CD4-positive, alpha-beta T cell treated with Interleukin-6 for 4 hours (primary cell): ENCODE measurements at regions not wholly inside any gene's neighbourhood (a gene's known extent, or its start where the extent isn't known, plus 50 kb on each side); places are given as distances from the start of the nearest gene placed in this dataset.
"Not testable (repeated sequence)": the region's sequence is repeated elsewhere in the genome, so short reads cannot be mapped to it uniquely, and the experiment has no call there.

ENCODE experiments used
- DNase-seq: peaks from one replicate; pipeline ENCODE4 v3.0.0-alpha.2; 2020; ENCODE audit warnings: mixed read lengths

- no peak for DNase-seq
Observed at GRCh38 chr15:22241451-22241850, 161.1 kb downstream of the OR4M2 start.

GRCh38 chr15:22242311-22242710, 162.0 kb downstream of the OR4M2 start:
- DNase-seq, result not testable (repeated sequence)

- no peak for DNase-seq
Observed at GRCh38 chr15:22243440-22244130, 163.3 kb downstream of the OR4M2 start.

DNA sequence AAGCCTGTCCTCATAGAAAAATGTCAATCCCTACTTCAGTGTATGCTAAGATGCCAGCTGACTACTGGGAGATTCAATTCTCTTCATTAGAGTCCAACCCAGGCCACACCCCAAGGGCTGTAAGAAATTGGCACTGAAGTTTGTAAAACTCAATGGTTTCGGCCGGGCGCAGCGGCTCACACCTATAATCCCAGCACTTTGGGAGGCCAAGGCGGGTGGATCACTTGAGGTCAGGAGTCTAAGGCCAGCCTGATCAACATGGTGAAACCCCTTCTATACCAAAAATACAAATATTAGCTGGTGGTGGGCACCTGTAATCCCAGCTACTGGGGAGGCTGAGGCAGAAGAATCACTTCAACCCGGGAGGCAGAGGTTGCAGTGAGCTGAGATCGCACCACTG, 169.2 kb downstream of the OR4M2 start:
- DNase-seq, result not testable (repeated sequence)

DNA sequence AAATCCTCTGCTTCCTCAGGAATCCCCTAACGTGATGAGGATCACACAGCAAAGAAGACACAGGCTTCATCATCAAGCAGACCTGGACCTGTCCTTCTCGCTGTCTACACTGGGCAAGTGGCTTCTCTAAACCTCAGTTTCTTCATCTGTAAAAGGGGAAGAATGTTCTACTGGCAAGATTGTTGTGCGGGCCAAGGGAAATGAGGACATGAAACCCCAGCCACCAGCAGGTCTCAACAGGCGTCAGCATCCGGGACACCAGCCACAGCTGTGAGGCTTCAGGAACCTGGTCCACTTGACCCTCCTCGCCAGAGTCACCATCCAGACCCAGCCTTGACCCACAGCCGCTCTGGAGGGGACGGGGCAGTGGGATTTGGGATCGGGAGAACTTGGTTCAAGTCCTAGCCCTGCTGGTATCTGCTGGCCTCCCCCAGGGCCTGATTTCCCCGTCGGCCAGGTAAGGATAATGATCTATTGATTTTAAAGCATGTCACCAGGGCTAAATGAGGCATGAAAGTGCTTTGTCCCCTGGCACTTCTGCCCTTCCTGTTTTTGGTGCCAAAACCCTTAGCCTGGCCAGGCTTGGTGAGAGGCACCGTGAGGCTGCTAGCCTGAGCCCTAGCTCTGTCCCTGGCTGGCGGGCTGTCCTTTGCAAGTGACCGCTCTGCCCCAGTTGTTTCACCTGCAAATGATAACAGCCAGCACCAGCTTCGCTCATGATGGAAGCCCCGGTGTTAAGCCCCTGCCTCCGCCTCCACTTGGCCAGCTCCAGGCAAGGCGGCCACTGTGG, 170.4 kb downstream of the OR4M2 start:
- DNase-seq, result not testable (repeated sequence)

DNA sequence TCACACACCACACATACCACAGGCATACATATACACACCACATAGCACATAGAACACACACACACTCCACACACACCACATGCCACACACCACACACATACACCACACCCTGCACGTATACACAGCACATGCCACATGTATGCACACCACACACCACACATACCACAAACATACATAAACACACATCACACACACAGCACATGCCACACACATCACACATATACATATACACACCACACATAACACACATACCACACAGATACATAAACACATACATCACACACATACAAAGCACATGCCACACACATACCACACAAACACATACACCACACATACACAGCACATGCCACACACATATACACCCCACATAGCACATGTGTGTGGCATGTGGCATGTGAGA, 171.1 kb downstream of the OR4M2 start:
- DNase-seq, result no peak

- DNase-seq, result not testable (repeated sequence)
Observed at GRCh38 chr15:22252047-22252446, 171.7 kb downstream of the OR4M2 start.

- not testable (repeated sequence) for DNase-seq
Observed at GRCh38 chr15:22252521-22252920, 172.2 kb downstream of the OR4M2 start.

DNA sequence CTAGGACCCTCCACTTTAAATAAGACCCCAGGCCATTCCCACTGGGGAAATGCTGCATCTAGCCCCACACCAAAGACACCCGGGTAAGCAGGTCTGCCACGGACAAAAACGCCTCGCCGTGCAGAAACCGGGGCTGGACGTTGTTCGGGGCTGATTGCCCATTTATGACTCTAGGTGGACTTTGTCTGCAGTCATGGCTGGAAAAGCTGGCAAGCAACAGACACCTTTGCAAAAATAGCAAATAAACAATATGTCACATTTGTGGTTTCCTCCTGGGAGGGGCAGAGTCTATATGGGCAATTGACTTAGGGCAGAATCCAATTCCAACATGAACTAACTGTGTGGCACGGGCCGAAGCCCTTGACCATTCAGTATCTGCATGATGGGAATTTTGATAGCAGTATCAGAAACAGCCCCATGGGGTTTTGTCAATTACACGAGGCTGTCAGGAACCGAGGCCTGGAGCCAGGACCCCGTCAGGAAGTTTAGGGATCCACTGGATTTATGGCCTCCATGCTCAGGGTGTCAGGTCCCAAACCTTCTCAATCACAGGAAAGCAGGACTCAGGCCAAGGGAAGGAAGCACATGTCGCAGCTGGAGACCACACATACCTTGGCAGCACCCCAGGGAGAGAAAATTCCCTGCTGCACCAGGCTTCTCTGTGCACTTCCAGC, 172.8 kb downstream of the OR4M2 start:
- not testable (repeated sequence) for DNase-seq

- DNase-seq, result no peak
Observed at GRCh38 chr15:22253676-22254408, 173.5 kb downstream of the OR4M2 start.

- DNase-seq, result not testable (repeated sequence)
Observed at GRCh38 chr15:22254409-22255045, 174.2 kb downstream of the OR4M2 start.

DNA sequence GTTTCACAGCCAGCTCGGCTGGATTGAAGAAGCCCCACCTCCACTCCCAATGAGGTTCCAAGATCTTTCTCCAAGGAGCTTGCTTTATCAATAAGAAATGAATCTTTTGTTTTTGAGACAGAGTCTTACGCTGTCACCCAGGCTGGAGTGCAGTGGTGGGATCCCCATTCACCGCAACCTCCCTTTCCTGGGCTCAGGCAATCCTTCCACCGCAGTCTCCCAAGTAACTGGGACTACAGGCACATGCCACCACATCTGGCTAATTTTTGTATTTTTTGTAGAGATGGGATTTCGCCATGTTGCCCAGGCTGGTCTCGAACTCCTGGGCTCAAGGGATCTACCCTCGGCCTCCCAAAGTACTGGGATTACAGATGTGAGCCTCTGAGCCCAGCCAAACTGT, 175.3 kb downstream of the OR4M2 start:
- DNase-seq, result not testable (repeated sequence)

DNA sequence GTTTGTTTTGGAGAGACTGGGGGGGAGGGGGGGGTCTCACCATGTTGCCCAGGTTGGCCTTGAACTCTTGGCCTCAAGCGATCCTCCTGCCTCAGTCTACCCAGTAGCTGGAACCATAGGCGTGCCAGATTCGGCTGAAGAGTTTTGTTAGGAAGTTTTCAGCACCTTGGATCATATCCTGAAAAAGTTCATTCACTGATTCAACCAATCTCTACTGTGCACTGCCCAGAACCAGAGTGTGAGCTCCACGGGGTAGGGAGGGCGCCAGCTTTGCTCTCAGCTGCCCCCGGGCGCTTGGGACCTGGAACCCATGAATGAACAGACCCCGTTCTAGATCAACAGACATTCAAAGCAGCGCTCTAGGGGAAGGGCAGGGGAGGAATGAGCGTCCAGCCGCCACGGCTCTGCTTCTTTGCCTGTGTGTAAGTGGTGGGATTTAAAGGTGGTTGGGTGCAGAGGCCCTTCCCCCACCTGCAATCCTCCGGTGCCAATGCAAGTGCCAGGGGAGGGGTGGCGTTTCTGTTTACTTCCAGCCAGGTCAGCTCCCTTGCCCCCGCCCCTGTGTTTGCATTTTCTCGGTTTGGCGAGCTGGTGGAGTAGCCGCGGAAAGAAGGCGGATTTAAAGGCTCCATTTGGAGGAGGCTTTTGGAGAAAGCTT, 176.2 kb downstream of the OR4M2 start:
- DNase-seq, result not testable (repeated sequence)

- DNase-seq, result no peak
Observed at GRCh38 chr15:22257047-22258008, 177.0 kb downstream of the OR4M2 start.

DNA sequence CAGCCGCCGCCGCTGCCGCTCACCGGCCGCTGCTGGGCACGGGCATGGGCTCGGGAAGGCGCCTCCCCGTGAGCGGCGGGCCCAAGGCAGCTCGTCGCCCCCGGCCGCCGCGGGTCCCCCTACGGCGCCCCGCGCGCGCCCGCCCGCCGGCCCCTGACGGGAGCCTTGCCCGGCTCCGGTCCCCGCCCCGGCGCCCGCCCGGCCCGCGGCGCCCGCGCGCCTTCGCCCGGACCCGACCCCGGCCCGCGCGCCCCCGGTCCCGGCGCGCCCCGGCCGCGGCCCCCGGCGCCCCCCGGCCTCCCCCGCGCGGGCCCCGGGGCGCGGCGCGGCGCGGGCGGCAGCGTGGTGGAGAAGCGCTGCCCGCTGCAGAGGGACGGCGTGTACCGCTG, 177.7 kb downstream of the OR4M2 start:
- DNase-seq, result no peak

GRCh38 chr15:22258398-22259150, 178.2 kb downstream of the OR4M2 start:
- DNase-seq, result no peak

GRCh38 chr15:22259151-22259750, 178.9 kb downstream of the OR4M2 start:
- DNase-seq, result not testable (repeated sequence)

DNA sequence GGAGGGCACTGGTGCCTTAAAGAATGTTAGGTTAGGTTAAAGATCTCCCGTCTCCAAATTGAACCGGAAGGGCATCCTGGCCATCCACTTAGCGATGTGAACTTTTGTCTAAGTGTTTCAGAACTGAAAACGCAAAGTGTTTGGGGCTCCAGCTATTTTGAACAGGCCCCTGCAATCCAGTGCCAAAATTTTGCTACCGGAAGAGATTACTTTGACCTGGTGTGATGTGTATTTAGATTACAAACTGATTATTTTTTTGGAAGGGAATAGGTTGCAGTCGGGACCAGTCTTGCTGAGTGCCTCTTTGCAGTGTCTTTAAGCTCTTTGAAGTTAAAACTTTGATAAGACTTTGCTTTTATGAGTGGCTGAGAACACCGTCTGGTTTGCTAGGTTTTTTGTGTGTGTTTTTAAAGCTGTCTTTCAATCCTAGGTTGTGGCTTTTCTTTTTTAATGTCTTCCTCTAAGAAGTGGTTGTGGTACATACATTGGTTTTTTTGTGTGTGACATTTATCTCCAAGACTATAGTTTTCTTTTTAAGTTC, 179.6 kb downstream of the OR4M2 start:
- DNase-seq, result no peak

DNA sequence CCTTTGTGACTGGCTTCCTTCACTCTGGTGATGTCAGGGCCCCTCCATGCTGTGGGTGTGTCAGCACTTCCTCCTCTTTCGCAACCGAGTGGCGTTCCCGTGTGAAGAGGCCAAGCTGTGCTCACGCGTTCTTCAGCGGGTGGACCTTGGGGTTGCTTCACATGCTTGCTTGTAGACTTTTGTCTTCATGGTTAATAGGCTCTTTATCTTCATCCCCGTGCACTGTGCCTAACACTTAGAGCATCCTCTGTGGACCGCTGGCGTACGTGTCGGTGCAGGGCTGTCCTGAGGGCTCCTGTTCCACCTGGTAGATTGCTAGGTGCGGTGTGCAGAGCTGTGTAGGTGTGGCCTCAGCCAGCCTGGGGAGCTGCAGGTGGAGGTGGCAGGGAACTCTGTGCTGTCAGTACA, 182.3 kb downstream of the OR4M2 start:
- DNase-seq, result peak; percentile 43
